Heart right ventricle (tissue), 16 donors: ENCODE measurements at regions not wholly inside any gene's neighbourhood (a gene's known extent, or its start where the extent isn't known, plus 50 kb on each side); places are given as distances from the start of the nearest gene placed in this dataset.

Experiments used
- ATAC-seq, 8 donors: fragments of 200-7000 bp; cut with Tn5 transposase; one replicate each; pipeline ENCODE4 v1.9.1; 2020; ENCODE audit warnings: mild to moderate bottlenecking in 8 of 8, moderate library complexity in 8 of 8, moderate number of reproducible peaks in 1 of 8
- DNase-seq, 2 donors: peaks; one replicate each; pipeline ENCODE4 v3.0.0-alpha.2; 2020
- H3K27ac ChIP-seq, 10 donors: fragments of 200-600 bp; sonication (generic) in 2 of 10; one replicate each; pipeline versions ENCODE4 v1.5.0 to v1.8.0; 2020 to 2022; ENCODE audit warnings: mild to moderate bottlenecking in 3 of 10
- H3K27me3 ChIP-seq, 7 donors: fragments of 200-600 bp; one replicate each; pipeline ENCODE4 v1.8.0; 2021 to 2022; ENCODE audit warnings: mild to moderate bottlenecking in 2 of 7
- H3K36me3 ChIP-seq, 9 donors: fragments of 200-600 bp; sonication (generic) in 1 of 9; one replicate each; pipeline versions ENCODE4 v1.5.0 to v1.8.0; 2020 to 2022; ENCODE audit warnings: mild to moderate bottlenecking in 2 of 9
- H3K4me1 ChIP-seq, 9 donors: fragments of 200-600 bp; sonication (generic) in 1 of 9; one replicate each; pipeline versions ENCODE4 v1.5.0 to v1.8.0; 2020 to 2022; ENCODE audit warnings: mild to moderate bottlenecking in 4 of 9
- H3K4me3 ChIP-seq, 10 donors: fragments of 200-600 bp; sonication (generic) in 2 of 10; one replicate each; pipeline versions ENCODE4 v1.5.0 to v1.8.0; 2020 to 2022; ENCODE audit warnings: mild to moderate bottlenecking in 7 of 10, moderate library complexity in 2 of 10
- H3K9me3 ChIP-seq, 11 donors: fragments of 200-600 bp in 10 of 11; sonication (generic) in 2 of 11; one replicate each; pipeline versions ENCODE4 v1.5.0 to v1.8.0; 2013 to 2022; ENCODE audit warnings: mild to moderate bottlenecking in 2 of 11, control low read depth in 1 of 11, moderate library complexity in 1 of 11
- WGBS, 2 donors: extraction: QIAGEN DNeasy Blood & Tissue Kit; methylation state at CpG; one replicate each; pipeline ENCODE4 v1.1.7; 2013; ENCODE audit warnings: inconsistent platforms in 1 of 2; 5-methylcytosine and 5-hydroxymethylcytosine counted together
- intact Hi-C, 10 donors: fragments of 100-400 bp; cut with DNase I; formaldehyde crosslinking; loops; one replicate each; pipeline versions ENCODE4 v1.11.1 to v1.14.2; 2022
- TF ChIP-seq, protein P1 (sequence below), 9 donors: fragments of 200-600 bp; sonication (generic) in 2 of 9; IDR thresholded peaks; one replicate each; pipeline versions ENCODE4 v1.5.0 to v1.8.0; 2021 to 2022; ENCODE audit warnings: antibody characterized with exemption in 9 of 9, mild to moderate bottlenecking in 5 of 9, moderate library complexity in 1 of 9
- donor health status: Arrhythmogenic right ventricular cardiomyopathy.
- donor health status: ischemic (EF 13 %, LVEDD 7.1; RV severe dilation, severe dysfunction).
- donor health status: healthy with polysubstance abuse.
- donor health status: DM: no; HTN: yes; CAD: no.
- donor health status: DM: no; HTN: no; CAD: no.
- donor health status: ischemic (EF 25% LVEDD 6.9; RV normal size, moderate dysfunction).
- donor health status: ischemic (EF 25% LVEDD 5.7; RV mildly dilated, moderate dysfunction).
- donor health status: healthy.
- donor health status: DM: yes; HTN: yes; CAD: no.
- donor health status: Ischemic cardiomyopathy.
- donor health status: ischemic (EF 35%, LVEDD 5.7; RV mildly dilated, moderate dysfunction).
- donor health status: nonischemic (EF 11% LVEDD 7.7; RV severe dilation, severe dysfunction).
- donor health status: DM: yes; HTN: yes; CAD: no.
- donor health status: PGD.
- donor health status: ischemic (EF 29% LVEDD 5.4; RV normal size, mild dysfunction).
- donor health status: nonischemic (EF 23%, LVEDD 6.1; RV moderate dilation, normal function).

DNA sequence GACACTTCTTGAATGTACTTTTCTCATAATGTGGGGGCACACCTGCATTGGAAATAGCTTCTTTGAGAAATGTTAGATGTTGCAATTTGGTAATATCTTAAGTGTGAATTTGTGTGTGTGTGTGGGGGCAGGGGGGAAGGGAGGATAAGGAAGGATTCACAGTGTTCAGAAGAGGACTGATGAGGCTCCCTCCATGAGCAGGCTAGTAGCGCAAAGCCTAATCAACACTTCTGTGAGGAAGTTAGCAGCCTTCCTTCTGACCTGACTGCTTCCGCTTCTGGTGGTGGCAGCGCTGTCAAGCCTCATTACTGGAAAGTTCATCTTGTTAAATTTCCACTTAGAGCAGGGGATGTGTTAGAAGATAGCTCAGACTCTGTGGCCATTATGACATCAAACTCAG, 295.4 kb upstream of the SPRED2 start:
- peaks cover 0 to 12% (median 0%) of the 10 kb centered on the region in 7 donors for H3K27me3 ChIP-seq
- no peak for ATAC-seq
- no peaks in the 10 kb centered on the region for H3K36me3 ChIP-seq
- DNase-seq: no peak
- no peak overlapping the region for H3K4me3 ChIP-seq
- no peaks in the 10 kb centered on the region for H3K4me1 ChIP-seq
- TF ChIP-seq, protein P1, sequence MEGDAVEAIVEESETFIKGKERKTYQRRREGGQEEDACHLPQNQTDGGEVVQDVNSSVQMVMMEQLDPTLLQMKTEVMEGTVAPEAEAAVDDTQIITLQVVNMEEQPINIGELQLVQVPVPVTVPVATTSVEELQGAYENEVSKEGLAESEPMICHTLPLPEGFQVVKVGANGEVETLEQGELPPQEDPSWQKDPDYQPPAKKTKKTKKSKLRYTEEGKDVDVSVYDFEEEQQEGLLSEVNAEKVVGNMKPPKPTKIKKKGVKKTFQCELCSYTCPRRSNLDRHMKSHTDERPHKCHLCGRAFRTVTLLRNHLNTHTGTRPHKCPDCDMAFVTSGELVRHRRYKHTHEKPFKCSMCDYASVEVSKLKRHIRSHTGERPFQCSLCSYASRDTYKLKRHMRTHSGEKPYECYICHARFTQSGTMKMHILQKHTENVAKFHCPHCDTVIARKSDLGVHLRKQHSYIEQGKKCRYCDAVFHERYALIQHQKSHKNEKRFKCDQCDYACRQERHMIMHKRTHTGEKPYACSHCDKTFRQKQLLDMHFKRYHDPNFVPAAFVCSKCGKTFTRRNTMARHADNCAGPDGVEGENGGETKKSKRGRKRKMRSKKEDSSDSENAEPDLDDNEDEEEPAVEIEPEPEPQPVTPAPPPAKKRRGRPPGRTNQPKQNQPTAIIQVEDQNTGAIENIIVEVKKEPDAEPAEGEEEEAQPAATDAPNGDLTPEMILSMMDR (IDR thresholded peaks at IDR 0.05): no peak
- intact Hi-C loops: loop anchor here in 4 of 10 donors (10.0 kb wide), 2 partner anchors 697 to 847 kb away; no protein-coding TSS in a partner anchor
- no peak overlapping the region for H3K27ac ChIP-seq
- 73 to 81% methylated on average over 3 of the region's 3 CpGs for WGBS, 2 donors
- H3K9me3 ChIP-seq: peaks cover 0 to 12% (median 0%) of the 10 kb centered on the region in 11 donors

DNA sequence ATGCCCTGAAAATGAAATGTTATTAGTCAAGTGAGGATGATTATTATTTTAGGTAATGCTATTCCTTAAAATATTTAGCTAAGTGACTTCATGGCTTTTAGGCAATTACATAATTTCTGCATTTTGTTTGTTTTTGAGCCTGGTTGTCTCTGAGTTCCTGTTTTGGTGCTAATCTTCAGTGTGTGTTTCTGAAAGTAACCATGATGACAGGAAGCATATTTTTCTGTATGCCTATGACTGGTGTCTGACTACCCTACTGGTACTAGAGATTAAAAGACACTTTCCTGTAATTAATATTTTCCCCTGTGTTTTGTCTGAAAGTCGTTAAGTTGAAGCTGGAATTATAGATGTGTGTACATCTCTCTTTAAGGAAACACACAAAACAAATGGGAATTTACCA, 295.0 kb upstream of the SPRED2 start:
- Histone ChIP-seq H3K9me3 (peaks cover 0 to 12% (median 0%) of the 10 kb centered on the region in 11 donors), H3K36me3 (no peaks in the 10 kb centered on the region), H3K27me3 (peaks cover 0 to 10% (median 0%) of the 10 kb centered on the region in 7 donors), H3K4me3 (no peak overlapping the region), H3K27ac (no peak overlapping the region), H3K4me1 (no peaks in the 10 kb centered on the region)
- intact Hi-C loops: loop anchor here in 4 of 10 donors (10.0 kb wide), 2 partner anchors 697 to 847 kb away; no protein-coding TSS in a partner anchor
- TF ChIP-seq, protein P1 (IDR thresholded peaks at IDR 0.05): no peak
- no peak for DNase-seq
- no peak for ATAC-seq
- WGBS, 2 donors: 63 to 65% methylated on average over 1 of the region's 1 CpG

DNA sequence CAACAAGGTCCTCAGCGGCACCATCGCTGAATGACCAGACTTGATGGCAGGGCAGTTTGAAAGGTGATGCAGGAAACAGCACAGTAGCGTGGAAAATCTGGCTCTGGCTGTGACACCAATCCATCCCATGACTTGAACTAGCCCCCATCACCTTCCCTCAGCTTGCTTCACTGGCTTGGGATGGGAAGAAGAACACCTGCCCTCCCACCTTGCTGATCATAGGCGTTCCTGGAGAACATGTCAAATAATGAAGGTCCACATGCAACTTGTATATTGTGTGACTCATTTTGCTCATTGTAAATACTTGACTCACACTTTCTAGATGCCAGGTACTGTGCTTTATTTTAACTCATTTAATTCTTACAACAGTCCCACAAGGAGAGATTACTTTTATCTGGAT, 292.4 kb upstream of the SPRED2 start:
- peaks cover 0 to 10% (median 0%) of the 10 kb centered on the region in 7 donors for H3K27me3 ChIP-seq
- DNase-seq (no peak), ATAC-seq (no peak)
- H3K4me1 ChIP-seq: no peaks in the 10 kb centered on the region
- no peak overlapping the region for H3K27ac ChIP-seq
- H3K4me3 ChIP-seq: no peak overlapping the region
- TF ChIP-seq, protein P1 (IDR thresholded peaks at IDR 0.05): no peak
- H3K36me3 ChIP-seq: no peaks in the 10 kb centered on the region
- WGBS, 2 donors: 91% methylated on average over 4 of the region's 4 CpGs
- H3K9me3 ChIP-seq: peaks cover 0 to 12% (median 0%) of the 10 kb centered on the region in 11 donors
- intact Hi-C loops: loop anchor here in 5 of 10 donors (5.0 to 10.0 kb wide), 3 partner anchors 700 to 850 kb away; no protein-coding TSS in a partner anchor

DNA sequence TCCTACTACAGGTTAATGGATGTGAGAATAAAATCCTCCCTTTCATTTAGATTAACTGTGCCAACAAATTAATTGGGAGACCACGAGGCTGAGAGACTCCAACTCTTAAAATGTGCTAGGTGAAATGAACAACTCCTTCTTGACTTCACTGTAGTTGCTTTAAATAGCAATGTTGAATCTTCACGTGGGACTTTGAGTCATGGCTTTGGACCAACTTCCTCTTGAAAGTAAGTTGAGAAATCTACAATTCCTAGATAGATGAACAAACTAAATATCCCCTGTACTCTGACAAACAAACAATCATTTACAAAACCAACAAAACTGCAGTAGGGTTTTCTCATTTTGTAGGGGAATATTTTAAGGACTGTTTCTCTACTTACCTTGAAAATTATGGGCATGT, 291.9 kb upstream of the SPRED2 start:
- intact Hi-C loops: loop anchor here in 5 of 10 donors (5.0 to 10.0 kb wide), 3 partner anchors 700 to 850 kb away; no protein-coding TSS in a partner anchor
- DNase-seq (no peak), ATAC-seq (no peak)
- H3K4me3 ChIP-seq: no peak overlapping the region
- no peaks in the 10 kb centered on the region for H3K4me1 ChIP-seq
- TF ChIP-seq, protein P1 (IDR thresholded peaks at IDR 0.05): no peak
- H3K27me3 ChIP-seq: peaks cover 0 to 10% (median 0%) of the 10 kb centered on the region in 7 donors
- H3K9me3 ChIP-seq: peaks cover 0 to 12% (median 0%) of the 10 kb centered on the region in 11 donors
- no peak overlapping the region for H3K27ac ChIP-seq
- 31 to 38% methylated on average over 2 of the region's 2 CpGs for WGBS, 2 donors
- no peaks in the 10 kb centered on the region for H3K36me3 ChIP-seq
